GM21825 (cell line): ENCODE measurements at regions not wholly inside any gene's neighbourhood (a gene's known extent, or its start where the extent isn't known, plus 50 kb on each side); places are given as distances from the start of the nearest gene placed in this dataset.

Source experiments
- ATAC-seq: cut with Tn5 transposase; IDR thresholded peaks from one replicate; pipeline ENCODE4 v1.9.1; 2021; ENCODE audit warnings: mild to moderate bottlenecking, moderate library complexity; ENCODE audit not compliant: unreplicated experiment

GRCh38 chr5:1936901-1937300, 54.2 kb upstream of the IRX4 start:
- ATAC-seq: no peak

GRCh38 chr5:1936413-1936812, 53.7 kb upstream of the IRX4 start:
- no peak for ATAC-seq

- ATAC-seq: no peak
These were observed 52.2 kb upstream of the IRX4 start for GRCh38 chr5:1934801-1935429.

GRCh38 chr5:1934056-1934394, 51.3 kb upstream of the IRX4 start:
- ATAC-seq: no peak

- ATAC-seq: no peak
These were observed 50.8 kb upstream of the IRX4 start for GRCh38 chr5:1933364-1934055.
